HK-2 (cell line): ENCODE measurements at regions not wholly inside any gene's neighbourhood (a gene's known extent, or its start where the extent isn't known, plus 50 kb on each side); places are given as distances from the start of the nearest gene placed in this dataset.
"Not testable (repeated sequence)": the region's sequence is repeated elsewhere in the genome, so short reads cannot be mapped to it uniquely, and the experiment has no call there.

Experiments
- DNase-seq: peaks from one replicate; pipeline ENCODE4 v3.0.0-alpha.2; 2018; ENCODE audit not compliant: unreplicated experiment

GRCh38 chr7:156383526-156383925 is 257.0 kb upstream of the RNF32 start:
- no peak for DNase-seq

- no peak for DNase-seq
Observed at GRCh38 chr7:156380261-156380660, 260.3 kb upstream of the RNF32 start.

GRCh38 chr7:156379324-156380070 is 261.1 kb upstream of the RNF32 start:
- DNase-seq = no peak

- no peak for DNase-seq
Observed at GRCh38 chr7:156378806-156379205, 261.8 kb upstream of the RNF32 start.

- DNase-seq = no peak
Observed at GRCh38 chr7:156376317-156376716, 264.3 kb upstream of the RNF32 start.

- no peak for DNase-seq
Observed at GRCh38 chr7:156374335-156374734, 266.2 kb upstream of the RNF32 start.

- not testable (repeated sequence) for DNase-seq
Observed at GRCh38 chr7:156369929-156370328, 270.6 kb upstream of the RNF32 start.

GRCh38 chr7:156368053-156368843 is 272.3 kb upstream of the RNF32 start:
- no peak for DNase-seq

GRCh38 chr7:156363751-156364150 is 276.8 kb upstream of the RNF32 start:
- no peak for DNase-seq

GRCh38 chr7:156360835-156361234 is 279.7 kb upstream of the RNF32 start:
- DNase-seq = no peak

- no peak for DNase-seq
Observed at GRCh38 chr7:156356551-156356950, 284.0 kb upstream of the RNF32 start.

GRCh38 chr7:156353352-156353751 is 287.2 kb upstream of the RNF32 start:
- DNase-seq = no peak

GRCh38 chr7:156347703-156348248 is 292.8 kb upstream of the RNF32 start:
- not testable (repeated sequence) for DNase-seq

- no peak for DNase-seq
Observed at GRCh38 chr7:156347132-156347531, 293.4 kb upstream of the RNF32 start.

- DNase-seq = no peak
Observed at GRCh38 chr7:156344595-156344994, 296.0 kb upstream of the RNF32 start.

- peak; percentile 13 for DNase-seq
Observed at GRCh38 chr7:156334636-156335035, 305.9 kb upstream of the RNF32 start.

GRCh38 chr7:156327916-156328315 is 312.7 kb upstream of the RNF32 start:
- no peak for DNase-seq

GRCh38 chr7:156327474-156327873 is 313.1 kb upstream of the RNF32 start:
- DNase-seq = no peak

- DNase-seq = no peak
Observed at GRCh38 chr7:156324201-156324600, 316.4 kb upstream of the RNF32 start.

- not testable (repeated sequence) for DNase-seq
Observed at GRCh38 chr7:156321430-156321829, 319.1 kb upstream of the RNF32 start.

GRCh38 chr7:156318926-156319325 is 321.6 kb upstream of the RNF32 start:
- DNase-seq = no peak

GRCh38 chr7:156318426-156318825 is 322.1 kb upstream of the RNF32 start:
- DNase-seq = no peak
